DND-41 (cell line): ENCODE measurements at regions not wholly inside any gene's neighbourhood (a gene's known extent, or its start where the extent isn't known, plus 50 kb on each side); places are given as distances from the start of the nearest gene placed in this dataset.
"Not testable (repeated sequence)": the region's sequence is repeated elsewhere in the genome, so short reads cannot be mapped to it uniquely, and the experiment has no call there.

ENCODE experiments used
- ATAC-seq: fragments of 200-7000 bp; cut with Tn5 transposase; 3 replicates; pipeline ENCODE4 v1.9.1; 2021; ENCODE audit warnings: low read depth; ENCODE audit not compliant: insufficient read depth
- DNase-seq: peaks from one replicate; pipeline ENCODE4 v3.0.0-alpha.2; 2020
- H2AFZ ChIP-seq: 2 replicates; pipeline ENCODE4 v1.6.0; 2012; ENCODE audit warnings: low read depth, low read length
- H3K27ac ChIP-seq: 2 replicates; pipeline ENCODE4 v1.5.1; 2012; ENCODE audit warnings: low read length, inconsistent platforms
- H3K27me3 ChIP-seq: fragments of 200-600 bp; sonication (generic); 2 replicates; pipeline ENCODE4 v1.6.0; 2012; ENCODE audit warnings: low read length, mild to moderate bottlenecking, inconsistent platforms; ENCODE audit not compliant: insufficient read depth, poor library complexity
- H3K36me3 ChIP-seq: 2 replicates; pipeline ENCODE4 v1.5.1; 2012; ENCODE audit warnings: low read length, inconsistent platforms; ENCODE audit not compliant: insufficient read depth
- H3K4me1 ChIP-seq: 2 replicates; pipeline ENCODE4 v1.5.1; 2012; ENCODE audit warnings: mild to moderate bottlenecking, low read length; ENCODE audit not compliant: insufficient read depth
- H3K4me2 ChIP-seq: 2 replicates; pipeline ENCODE4 v1.6.0; 2012; ENCODE audit warnings: mild to moderate bottlenecking, moderate library complexity, low read length, inconsistent platforms; ENCODE audit not compliant: insufficient read depth
- H3K4me3 ChIP-seq, 2 experiments: fragments of 200-600 bp in 1 of 2; shearing (Covaris generic) in 1 of 2; 2 replicates each; pipeline ENCODE4 v1.5.1; 2012 to 2016; ENCODE audit warnings: inconsistent platforms in 2 of 2, low read length in 2 of 2, mild to moderate bottlenecking in 2 of 2, low read depth in 1 of 2, moderate library complexity in 1 of 2
- H3K79me2 ChIP-seq: 2 replicates; pipeline ENCODE4 v1.6.0; 2012; ENCODE audit warnings: low read length, inconsistent platforms; ENCODE audit not compliant: insufficient read depth
- H3K9ac ChIP-seq: 2 replicates; pipeline ENCODE4 v1.6.0; 2012; ENCODE audit warnings: low read depth, mild to moderate bottlenecking, inconsistent platforms, low read length, moderate library complexity
- H3K9me3 ChIP-seq: 2 replicates; pipeline ENCODE4 v1.5.1; 2012; ENCODE audit warnings: low read length, moderate library complexity, mild to moderate bottlenecking, inconsistent platforms; ENCODE audit not compliant: insufficient read depth, severe bottlenecking
- H4K20me1 ChIP-seq: 2 replicates; pipeline ENCODE4 v1.6.0; 2012; ENCODE audit warnings: low read length; ENCODE audit not compliant: insufficient read depth
- CTCF ChIP-seq: IDR thresholded peaks from 2 replicates; pipeline ENCODE4 v1.5.1; 2012; ENCODE audit warnings: borderline replicate concordance, low read length, moderate library complexity, mild to moderate bottlenecking; ENCODE audit not compliant: poor library complexity, severe bottlenecking; ENCODE audit errors: extremely low read depth
- EZH2 ChIP-seq: IDR thresholded peaks from 3 replicates; pipeline ENCODE4 v1.6.1; 2012; ENCODE audit warnings: borderline replicate concordance, low read depth, mild to moderate bottlenecking, moderate library complexity, low read length, inconsistent platforms; ENCODE audit not compliant: severe bottlenecking

GRCh38 chr22:22058633-22059290 lies 76.2 kb upstream of the TOP3B start:
- Histone ChIP-seq H3K27ac (no peak overlapping the region), H3K9ac (no peak overlapping the region), H4K20me1 (no peaks in the 10 kb centered on the region), H3K4me2 (no peak overlapping the region), H3K9me3 (no peaks in the 10 kb centered on the region), H3K36me3 (no peaks in the 10 kb centered on the region), H2AFZ (no peak overlapping the region), H3K4me3 (no peak overlapping the region), H3K79me2 (no peaks in the 10 kb centered on the region), H3K27me3 (peaks cover 14% of the 10 kb centered on the region), H3K4me1 (0 out of 2 replicates have a peak, but pooled peaks cover 6% of the 10 kb centered on the region)
- no peak for DNase-seq
- ATAC-seq, result no peak
- TF ChIP-seq EZH2 (no peak), CTCF (no peak)

- Histone ChIP-seq H3K4me1 (no peaks in the 10 kb centered on the region), H3K9me3 (no peaks in the 10 kb centered on the region), H4K20me1 (no peaks in the 10 kb centered on the region), H3K4me3 (no peak overlapping the region), H3K4me2 (no peak overlapping the region), H3K9ac (no peak overlapping the region), H3K27me3 (peaks cover 14% of the 10 kb centered on the region), H3K36me3 (no peaks in the 10 kb centered on the region), H3K27ac (no peak overlapping the region), H3K79me2 (no peaks in the 10 kb centered on the region), H2AFZ (no peak overlapping the region)
- no peak for DNase-seq
- TF ChIP-seq EZH2 (no peak), CTCF (no peak)
- no peak for ATAC-seq
These were observed 75.2 kb upstream of the TOP3B start for GRCh38 chr22:22057617-22058378.

- H3K9me3 ChIP-seq, H3K36me3 ChIP-seq, DNase-seq, H3K79me2 ChIP-seq, H3K4me1 ChIP-seq, H2AFZ ChIP-seq, H3K4me3 ChIP-seq, H3K9ac ChIP-seq, H3K27ac ChIP-seq, H3K4me2 ChIP-seq, H4K20me1 ChIP-seq, ATAC-seq: not testable (repeated sequence)
- H3K27me3 ChIP-seq, result peaks cover 14% of the 10 kb centered on the region
These were observed 74.4 kb upstream of the TOP3B start for GRCh38 chr22:22056809-22057594.

DNA sequence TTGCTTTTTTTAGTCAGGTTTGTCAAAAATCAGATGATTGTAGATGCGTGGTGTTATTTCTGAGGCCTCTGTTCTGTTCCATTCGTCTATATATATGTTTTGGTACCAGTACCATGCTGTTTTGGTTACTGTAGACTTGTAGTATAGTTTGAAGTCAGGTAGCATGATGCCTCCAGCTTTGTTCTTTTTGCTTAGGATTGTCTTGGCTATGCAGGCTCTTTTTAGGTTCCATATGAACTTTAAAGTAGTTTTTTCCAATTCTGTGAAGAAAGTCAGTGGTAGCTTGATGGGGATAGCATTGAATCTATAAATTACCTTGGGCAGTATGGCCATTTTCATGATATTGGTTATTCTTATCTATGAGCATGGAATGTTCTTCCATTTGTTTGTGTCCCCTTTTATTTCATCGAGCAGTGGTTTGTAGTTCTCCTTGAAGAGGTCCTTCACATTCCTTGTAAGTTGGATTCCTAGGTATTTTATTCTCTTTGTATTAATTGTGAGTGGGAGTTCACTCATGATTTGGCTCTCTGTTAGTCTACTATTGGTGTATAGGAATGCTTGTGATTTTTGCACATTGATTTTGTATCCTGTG lies 70.1 kb upstream of the TOP3B start:
- not testable (repeated sequence) for H3K36me3 ChIP-seq, ATAC-seq, H4K20me1 ChIP-seq, H3K27me3 ChIP-seq, H3K9ac ChIP-seq, DNase-seq, H3K79me2 ChIP-seq, H3K27ac ChIP-seq, H3K4me2 ChIP-seq, H2AFZ ChIP-seq, H3K4me1 ChIP-seq, H3K4me3 ChIP-seq, H3K9me3 ChIP-seq

GRCh38 chr22:22051032-22051431 lies 68.4 kb upstream of the TOP3B start:
- H4K20me1 ChIP-seq, ATAC-seq: not testable (repeated sequence)
- peaks cover 15% of the 10 kb centered on the region for H3K27me3 ChIP-seq

More at GRCh38 chr22:22051032-22051431, 68.4 kb upstream of the TOP3B start:
- DNase-seq, H3K4me2 ChIP-seq, H3K79me2 ChIP-seq, H3K9me3 ChIP-seq, H3K9ac ChIP-seq, H3K27ac ChIP-seq, H2AFZ ChIP-seq, H3K4me3 ChIP-seq, H3K4me1 ChIP-seq, H3K36me3 ChIP-seq: not testable (repeated sequence)
